SK-N-SH (cell line): ENCODE measurements at regions not wholly inside any gene's neighbourhood (a gene's known extent, or its start where the extent isn't known, plus 50 kb on each side); places are given as distances from the start of the nearest gene placed in this dataset.

ENCODE experiments used
- CTCF ChIA-PET: fragments of 300-600, 350-600 bp; formaldehyde crosslinking; extraction: SDS; loops from one replicate; lab custom pipeline; 2021; lab: Yijun Ruan, JAX
- POLR2A ChIA-PET: fragments of 350-600 bp; sonication (Branson Sonifier 250); formaldehyde crosslinking; extraction: SDS; loops from one replicate; lab custom pipeline; 2020; ENCODE audit warnings: antibody characterized with exemption, inconsistent platforms; lab: Yijun Ruan, JAX
- DNase-seq: peaks from one replicate; pipeline ENCODE4 v3.0.0; 2012
- H2AFZ ChIP-seq: fragments of 200-600 bp; sonication (generic); 2 replicates; pipeline ENCODE4 v1.8.1; 2016; ENCODE audit warnings: antibody characterized with exemption, mild to moderate bottlenecking, low read depth
- H3F3A ChIP-seq: fragments of 200-600 bp; sonication (generic); replicated peaks from 2 replicates; pipeline ENCODE3; 2016; ENCODE audit warnings: antibody characterized with exemption, mild to moderate bottlenecking; ENCODE audit not compliant: insufficient read depth
- H3K27ac ChIP-seq, 2 experiments: fragments of 200-500 bp in 1 of 2; fragments of 200-600 bp in 1 of 2; sonication (Bioruptor generic) in 1 of 2; sonication (generic), shearing (Covaris generic) in 1 of 2; 2 replicates each; pipeline versions ENCODE4 v1.5.1 to v1.6.1; 2014 to 2016; ENCODE audit warnings: low read depth in 2 of 2, inconsistent platforms in 1 of 2, low read length in 1 of 2, mild to moderate bottlenecking in 1 of 2, mixed read lengths in 1 of 2
- H3K27me3 ChIP-seq: fragments of 200-600 bp; sonication (generic), shearing (Covaris generic); 2 replicates; pipeline ENCODE4 v1.6.1; 2016; ENCODE audit warnings: mixed run types; ENCODE audit not compliant: insufficient read depth
- H3K36me3 ChIP-seq, 2 experiments: fragments of 200-500 bp in 1 of 2; fragments of 200-600 bp in 1 of 2; sonication (Bioruptor generic) in 1 of 2; sonication (generic) in 1 of 2; replicated peaks in 1 of 2; 2 replicates each; pipeline versions ENCODE3 to v1.5.1; 2014 to 2016; ENCODE audit warnings: low read length in 1 of 2, mild to moderate bottlenecking in 1 of 2; ENCODE audit not compliant: insufficient read depth in 2 of 2, control insufficient read depth in 1 of 2
- H3K4me1 ChIP-seq, 2 experiments: fragments of 200-500 bp in 1 of 2; fragments of 200-600 bp in 1 of 2; sonication (Bioruptor generic) in 1 of 2; sonication (generic), shearing (Covaris generic) in 1 of 2; 2 replicates each; pipeline versions ENCODE4 v1.5.1 to v1.6.1; 2014 to 2016; ENCODE audit warnings: low read depth in 1 of 2, low read length in 1 of 2, mixed run types in 1 of 2; ENCODE audit not compliant: insufficient read depth in 2 of 2, control insufficient read depth in 1 of 2
- H3K4me2 ChIP-seq: fragments of 200-600 bp; sonication (generic), shearing (Covaris generic); 2 replicates; pipeline ENCODE4 v1.6.1; 2017; ENCODE audit warnings: mixed run types
- H3K4me3 ChIP-seq, 2 experiments: fragments of 200-500 bp in 1 of 2; fragments of 200-600 bp in 1 of 2; sonication (Bioruptor generic) in 1 of 2; sonication (generic), shearing (Covaris generic) in 1 of 2; 2 replicates each; pipeline versions ENCODE4 v1.5.1 to v1.8.1; 2014 to 2016; ENCODE audit warnings: low read depth in 2 of 2, inconsistent platforms in 1 of 2, low read length in 1 of 2, mild to moderate bottlenecking in 1 of 2, mixed read lengths in 1 of 2, moderate library complexity in 1 of 2
- H3K79me2 ChIP-seq: fragments of 200-600 bp; sonication (generic); 2 replicates; pipeline ENCODE4 v1.8.1; 2017; ENCODE audit warnings: mild to moderate bottlenecking; ENCODE audit not compliant: insufficient read depth
- H3K9ac ChIP-seq: fragments of 200-600 bp; sonication (generic); 2 replicates; pipeline ENCODE4 v1.6.1; 2017; ENCODE audit warnings: mixed run types
- H3K9me2 ChIP-seq: fragments of 200-600 bp; sonication (generic); 2 replicates; pipeline ENCODE4 v1.6.1; 2017; ENCODE audit warnings: mixed run types
- H3K9me3 ChIP-seq: fragments of 200-600 bp; sonication (generic); 2 replicates; pipeline ENCODE4 v1.6.1; 2017; ENCODE audit warnings: mixed run types, mild to moderate bottlenecking, moderate library complexity
- H4K20me1 ChIP-seq: fragments of 200-600 bp; sonication (generic); 2 replicates; pipeline ENCODE4 v1.6.1; 2017; ENCODE audit warnings: mild to moderate bottlenecking, mixed run types; ENCODE audit not compliant: insufficient read depth
- EP300 ChIP-seq, 2 experiments: IDR thresholded peaks; 2 replicates each; pipeline versions ENCODE4 v1.4.0 to v1.6.1; 2012; ENCODE audit warnings: borderline replicate concordance in 1 of 2, low read depth in 1 of 2, low read length in 1 of 2
- EZH2phosphoT487 ChIP-seq: fragments of 200-600 bp; sonication (generic); IDR thresholded peaks from 2 replicates; pipeline ENCODE4 v1.6.1; 2017; ENCODE audit warnings: low read depth, mixed run types, mild to moderate bottlenecking, antibody characterized with exemption, moderate library complexity, borderline replicate concordance
- FOXM1 ChIP-seq: IDR thresholded peaks from 2 replicates; pipeline ENCODE4 v1.4.0; 2012; ENCODE audit warnings: low read depth, mild to moderate bottlenecking
- JUND ChIP-seq: IDR thresholded peaks from 2 replicates; pipeline ENCODE4 v1.4.0; 2012
- MAX ChIP-seq: IDR thresholded peaks from 2 replicates; pipeline ENCODE4 v1.4.0; 2012; ENCODE audit warnings: low read depth
- MXI1 ChIP-seq: IDR thresholded peaks from 2 replicates; pipeline ENCODE4 v1.6.1; 2012; ENCODE audit warnings: mild to moderate bottlenecking, low read depth, low read length, improper control_type of control experiment
- REST ChIP-seq: IDR thresholded peaks from 2 replicates; pipeline ENCODE4 v1.6.1; 2012; ENCODE audit warnings: mild to moderate bottlenecking, low read depth, low read length, moderate library complexity
- SIN3A ChIP-seq: IDR thresholded peaks from 2 replicates; pipeline ENCODE4 v1.6.1; 2012; ENCODE audit warnings: low read depth, mild to moderate bottlenecking, low read length, moderate library complexity, borderline replicate concordance
- SMC3 ChIP-seq: IDR thresholded peaks from 2 replicates; pipeline ENCODE4 v1.6.1; 2012; ENCODE audit warnings: low read depth, low read length, improper control_type of control experiment
- TCF12 ChIP-seq: IDR thresholded peaks from 2 replicates; pipeline ENCODE4 v1.4.0; 2012
- TEAD4 ChIP-seq: IDR thresholded peaks from 2 replicates; pipeline ENCODE4 v1.4.0; 2012; ENCODE audit warnings: mild to moderate bottlenecking, borderline replicate concordance; ENCODE audit not compliant: insufficient read depth
- ZBTB33 ChIP-seq: IDR thresholded peaks from 2 replicates; pipeline ENCODE4 v1.4.0; 2012; ENCODE audit warnings: low read depth, borderline replicate concordance
- WGBS: methylation state at CpG from one replicate; pipeline ENCODE4 v1.1.6; 2017; ENCODE audit warnings: low lambda C conversion rate; 5-methylcytosine and 5-hydroxymethylcytosine counted together
- TF ChIP-seq, protein P1 (sequence below): fragments of 150-350 bp; IDR thresholded peaks from 2 replicates; pipeline ENCODE4 v1.6.1; 2016; ENCODE audit warnings: mild to moderate bottlenecking, low read depth, low read length
- TF ChIP-seq, protein P2 (sequence below): IDR thresholded peaks from 2 replicates; pipeline ENCODE4 v1.4.0; 2012; ENCODE audit warnings: low read depth, borderline replicate concordance
- TF ChIP-seq, protein P3 (sequence below): IDR thresholded peaks from 2 replicates; pipeline ENCODE4; 2012

GRCh38 chr2:12903272-12903671 lies 186.5 kb downstream of the TRIB2 start (continued):
- TF ChIP-seq ZBTB33 (no peak), SMC3 (no peak)
- TF ChIP-seq, protein P1, sequence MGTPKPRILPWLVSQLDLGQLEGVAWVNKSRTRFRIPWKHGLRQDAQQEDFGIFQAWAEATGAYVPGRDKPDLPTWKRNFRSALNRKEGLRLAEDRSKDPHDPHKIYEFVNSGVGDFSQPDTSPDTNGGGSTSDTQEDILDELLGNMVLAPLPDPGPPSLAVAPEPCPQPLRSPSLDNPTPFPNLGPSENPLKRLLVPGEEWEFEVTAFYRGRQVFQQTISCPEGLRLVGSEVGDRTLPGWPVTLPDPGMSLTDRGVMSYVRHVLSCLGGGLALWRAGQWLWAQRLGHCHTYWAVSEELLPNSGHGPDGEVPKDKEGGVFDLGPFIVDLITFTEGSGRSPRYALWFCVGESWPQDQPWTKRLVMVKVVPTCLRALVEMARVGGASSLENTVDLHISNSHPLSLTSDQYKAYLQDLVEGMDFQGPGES, result no peak
- TF ChIP-seq, protein P2, sequence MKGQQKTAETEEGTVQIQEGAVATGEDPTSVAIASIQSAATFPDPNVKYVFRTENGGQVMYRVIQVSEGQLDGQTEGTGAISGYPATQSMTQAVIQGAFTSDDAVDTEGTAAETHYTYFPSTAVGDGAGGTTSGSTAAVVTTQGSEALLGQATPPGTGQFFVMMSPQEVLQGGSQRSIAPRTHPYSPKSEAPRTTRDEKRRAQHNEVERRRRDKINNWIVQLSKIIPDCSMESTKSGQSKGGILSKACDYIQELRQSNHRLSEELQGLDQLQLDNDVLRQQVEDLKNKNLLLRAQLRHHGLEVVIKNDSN, result no peak
- TF ChIP-seq, protein P3, sequence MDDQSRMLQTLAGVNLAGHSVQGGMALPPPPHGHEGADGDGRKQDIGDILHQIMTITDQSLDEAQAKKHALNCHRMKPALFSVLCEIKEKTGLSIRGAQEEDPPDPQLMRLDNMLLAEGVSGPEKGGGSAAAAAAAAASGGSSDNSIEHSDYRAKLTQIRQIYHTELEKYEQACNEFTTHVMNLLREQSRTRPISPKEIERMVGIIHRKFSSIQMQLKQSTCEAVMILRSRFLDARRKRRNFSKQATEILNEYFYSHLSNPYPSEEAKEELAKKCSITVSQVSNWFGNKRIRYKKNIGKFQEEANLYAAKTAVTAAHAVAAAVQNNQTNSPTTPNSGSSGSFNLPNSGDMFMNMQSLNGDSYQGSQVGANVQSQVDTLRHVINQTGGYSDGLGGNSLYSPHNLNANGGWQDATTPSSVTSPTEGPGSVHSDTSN, result no peak

DNA sequence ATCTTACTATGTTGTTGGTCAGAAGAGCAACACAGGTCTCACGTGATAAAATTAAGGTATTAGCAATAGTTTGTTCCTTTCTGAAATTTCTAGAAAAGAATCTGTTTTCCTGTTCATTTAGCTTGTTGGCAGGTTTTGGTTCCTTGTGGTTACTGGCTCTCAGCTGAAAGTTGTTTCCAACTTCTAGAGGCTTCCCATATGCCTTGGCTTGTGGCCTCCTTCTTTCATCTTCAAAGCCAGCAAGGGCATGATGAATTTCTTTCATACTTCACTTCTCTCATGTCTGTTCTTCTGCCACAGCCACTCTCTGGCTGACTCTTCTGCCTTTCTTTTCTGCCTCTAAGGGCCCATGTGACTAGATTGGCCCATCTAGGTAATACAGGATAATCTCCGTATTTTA lies 193.7 kb downstream of the TRIB2 start:
- ChIA-PET POLR2A (no interaction called here), CTCF (interaction anchor here (1.7 to 4.2 kb wide), 2 partner anchors 8 to 20 kb away, joined by 6 to 31 read pairs; no protein-coding TSS in a partner anchor)

More for the DNA sequence above, 193.7 kb downstream of the TRIB2 start:
- H3K27me3 ChIP-seq, result no peaks in the 10 kb centered on the region
- H3K4me1 ChIP-seq, result no peaks in the 10 kb centered on the region
- DNase-seq, result no peak
- no peaks in the 10 kb centered on the region for H3K9me3 ChIP-seq
- no peak overlapping the region for H3K4me3 ChIP-seq
- no peak overlapping the region for H3K4me2 ChIP-seq
- no peaks in the 10 kb centered on the region for H3F3A ChIP-seq
- H2AFZ ChIP-seq, result no peak overlapping the region
- H3K79me2 ChIP-seq, result no peaks in the 10 kb centered on the region
- H4K20me1 ChIP-seq, result no peaks in the 10 kb centered on the region
- TF ChIP-seq MAX (no peak), FOXM1 (no peak), JUND (no peak), EZH2phosphoT487 (no peak), TEAD4 (no peak), SIN3A (no peak), EP300 (IDR thresholded peaks at IDR 0.05; ENCODE audit: borderline replicate concordance in 1 of 2, low read depth in 1 of 2, low read length in 1 of 2) (no peak), MXI1 (no peak), TCF12 (no peak), REST (no peak)
- no peak overlapping the region for H3K9ac ChIP-seq
- no peak overlapping the region for H3K27ac ChIP-seq
- no peaks in the 10 kb centered on the region for H3K36me3 ChIP-seq
- H3K9me2 ChIP-seq, result 0 out of 2 replicates have a peak, but pooled peaks cover 3% of the 10 kb centered on the region
- 81% methylated on average over 2 of the region's 2 CpGs for WGBS
